DMS153 treated with DMSO at 0.1 percent for 48 hours (cell line): ENCODE measurements at regions not wholly inside any gene's neighbourhood (a gene's known extent, or its start where the extent isn't known, plus 50 kb on each side); places are given as distances from the start of the nearest gene placed in this dataset.
A peak's percentile ranks its signal among the peaks of the same experiment; 100 is the strongest.

ENCODE experiments used
- DNase-seq: peaks from one replicate; lab custom pipeline; 2025; ENCODE audit not compliant: unreplicated experiment; lab: John Stamatoyannopoulos, UW

DNA sequence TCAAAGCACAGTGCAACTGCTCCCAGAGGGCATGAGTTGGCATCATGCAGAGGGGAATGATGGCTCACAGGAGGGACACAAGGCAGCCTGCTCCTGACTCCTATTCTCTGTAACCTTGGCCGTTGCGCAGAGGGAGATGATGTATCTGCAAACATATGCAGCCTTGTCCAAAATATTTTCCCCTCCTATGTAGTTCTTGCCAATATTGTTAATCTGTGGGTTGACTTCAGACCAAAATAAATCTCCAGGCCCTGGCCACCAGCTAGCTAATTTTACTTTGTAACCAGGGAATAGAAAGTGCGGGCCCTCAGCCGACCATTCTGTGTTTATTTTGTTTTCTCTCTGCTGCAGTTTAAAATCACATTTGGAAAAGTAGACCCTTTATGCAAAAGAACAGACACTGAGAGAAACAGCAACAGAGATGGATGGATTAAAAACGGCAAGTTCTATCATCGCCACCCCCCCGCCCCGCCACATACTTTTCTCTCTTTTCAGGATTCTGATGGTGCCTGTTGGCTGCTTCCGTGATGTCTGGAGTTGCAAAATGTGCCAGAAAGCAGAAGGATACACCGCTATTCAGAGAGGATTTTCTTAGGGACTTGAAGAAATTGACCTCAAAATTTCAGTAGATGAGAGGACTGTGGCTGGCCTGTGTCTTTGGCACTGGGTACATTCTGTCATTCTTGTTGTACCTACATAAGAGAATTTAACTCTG lies 185.3 kb upstream of the BCOR start:
- no peak for DNase-seq

GRCh38 chrX:40282348-40282747 lies 184.6 kb upstream of the BCOR start:
- no peak for DNase-seq

DNA sequence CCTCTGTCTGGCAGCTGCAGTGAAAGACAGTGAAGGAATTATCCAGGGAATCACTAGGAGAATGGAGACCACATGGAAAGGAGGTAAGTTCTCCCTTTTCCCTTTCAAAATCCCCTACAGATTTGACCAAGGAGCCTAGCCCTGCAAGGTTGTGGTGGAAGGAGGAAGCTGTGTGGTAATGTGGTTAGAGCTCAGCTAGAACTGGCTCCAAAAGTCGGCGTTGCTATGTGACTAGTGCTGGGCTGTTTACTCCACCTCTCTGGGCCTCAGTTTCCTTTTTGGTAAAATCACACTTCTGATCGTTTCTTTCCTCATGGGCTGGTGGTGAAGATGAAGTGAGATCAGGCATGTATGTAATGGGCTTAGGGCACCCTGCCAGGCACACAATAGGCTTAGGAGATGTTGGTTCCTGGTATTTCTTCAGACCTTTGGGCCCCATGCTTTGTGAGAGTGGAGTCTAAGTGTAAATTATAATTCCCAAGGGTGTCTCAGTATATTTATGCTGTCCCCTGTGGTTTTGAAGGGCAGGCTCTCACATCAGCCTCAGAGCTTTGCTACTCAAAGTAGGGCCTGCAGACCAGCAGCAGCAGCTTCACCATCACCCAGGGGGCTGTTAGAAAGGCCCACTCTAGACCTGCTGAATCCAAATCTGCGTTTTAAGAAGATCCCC lies 183.7 kb upstream of the BCOR start:
- no peak for DNase-seq

DNA sequence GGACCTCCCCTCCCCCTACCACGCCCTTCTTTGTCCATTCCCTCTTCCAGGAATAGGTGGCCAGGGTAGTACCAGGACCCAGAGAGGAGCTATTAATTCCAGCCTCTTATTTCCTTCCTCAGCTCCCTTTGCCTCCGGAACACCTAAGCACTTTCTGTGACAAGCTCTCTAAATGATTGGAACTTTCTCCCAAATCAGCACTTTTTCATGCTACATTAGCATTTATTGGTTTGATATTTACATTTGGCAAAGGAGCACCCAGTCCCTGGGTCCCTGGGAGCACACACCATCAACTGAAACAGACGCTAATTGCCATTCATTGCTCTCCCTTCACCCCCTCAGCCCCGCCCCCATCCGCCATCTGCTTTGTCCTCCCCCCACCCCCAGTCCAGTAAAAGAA lies 182.0 kb upstream of the BCOR start:
- DNase-seq, result no peak

DNA sequence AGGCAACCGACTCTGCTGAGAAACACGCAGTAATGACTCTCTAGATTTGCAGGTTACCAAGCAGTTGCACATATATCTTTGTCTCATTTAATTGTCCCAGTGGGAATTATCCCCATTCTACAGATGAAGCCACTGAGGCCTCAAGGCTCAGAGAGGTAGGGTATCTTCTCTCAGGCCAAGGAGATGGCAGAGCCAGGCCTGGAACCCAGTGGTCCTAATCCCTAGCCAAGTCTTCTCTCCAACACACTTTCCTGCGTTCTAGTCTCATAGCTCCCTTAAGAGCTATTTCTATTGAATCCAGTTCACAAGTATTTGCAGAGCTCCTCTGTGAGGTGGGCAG lies 181.3 kb upstream of the BCOR start:
- no peak for DNase-seq

DNA sequence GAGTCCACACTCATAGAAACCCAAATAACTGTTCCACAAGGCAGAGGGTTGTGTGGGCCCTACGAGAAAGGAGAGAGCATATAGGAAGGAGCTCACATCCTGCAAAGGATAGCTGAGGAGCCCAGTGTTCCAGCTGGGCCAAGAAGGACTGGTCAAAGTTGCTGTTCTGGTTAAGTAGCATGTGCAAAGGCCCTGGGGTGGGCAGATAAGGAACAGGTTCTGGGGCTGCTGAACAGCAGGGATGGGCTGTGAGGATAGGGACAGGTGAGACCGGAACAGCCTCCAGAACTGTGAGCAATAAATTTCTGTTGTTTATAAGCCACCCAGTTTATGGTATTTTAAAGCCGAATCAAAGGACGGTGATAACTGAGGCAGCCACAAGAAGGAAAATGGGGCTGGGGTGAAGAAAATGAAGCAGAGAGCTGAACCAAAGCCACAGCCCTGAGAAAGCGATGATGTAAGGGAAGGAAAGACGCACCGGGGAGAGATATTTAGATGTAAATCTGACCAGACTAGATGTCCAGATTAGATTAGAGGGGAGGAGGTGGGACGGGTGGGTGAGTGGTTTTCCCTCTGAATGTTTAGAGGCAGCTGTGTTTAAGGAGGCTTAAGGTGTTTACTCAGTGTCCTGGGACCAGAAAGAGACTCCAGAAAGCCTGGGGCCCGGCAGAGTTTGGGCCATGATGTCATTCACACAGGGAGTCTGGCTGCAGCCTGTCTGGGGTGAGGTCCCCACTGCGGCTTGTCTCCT lies 180.8 kb upstream of the BCOR start:
- no peak for DNase-seq

DNA sequence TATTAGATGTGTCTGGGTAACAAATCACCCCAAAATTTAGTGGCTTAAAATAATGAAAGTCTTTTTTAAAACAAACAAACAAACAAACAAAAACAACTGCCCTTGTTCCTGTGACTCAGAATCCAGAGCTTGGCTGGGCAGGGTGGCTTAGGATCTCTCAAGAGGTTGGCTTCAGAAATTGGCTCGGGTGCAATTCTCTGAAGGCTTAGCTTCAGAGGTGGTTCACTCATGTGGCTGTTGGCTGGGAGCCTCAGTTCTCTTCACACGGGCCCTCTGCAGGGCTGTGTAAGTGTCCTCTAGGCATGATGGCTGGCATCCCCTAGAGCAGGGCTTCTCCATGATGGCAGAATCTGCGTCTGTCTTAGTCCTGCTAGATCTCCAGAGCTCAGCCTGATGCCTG lies 179.9 kb upstream of the BCOR start:
- no peak for DNase-seq

DNA sequence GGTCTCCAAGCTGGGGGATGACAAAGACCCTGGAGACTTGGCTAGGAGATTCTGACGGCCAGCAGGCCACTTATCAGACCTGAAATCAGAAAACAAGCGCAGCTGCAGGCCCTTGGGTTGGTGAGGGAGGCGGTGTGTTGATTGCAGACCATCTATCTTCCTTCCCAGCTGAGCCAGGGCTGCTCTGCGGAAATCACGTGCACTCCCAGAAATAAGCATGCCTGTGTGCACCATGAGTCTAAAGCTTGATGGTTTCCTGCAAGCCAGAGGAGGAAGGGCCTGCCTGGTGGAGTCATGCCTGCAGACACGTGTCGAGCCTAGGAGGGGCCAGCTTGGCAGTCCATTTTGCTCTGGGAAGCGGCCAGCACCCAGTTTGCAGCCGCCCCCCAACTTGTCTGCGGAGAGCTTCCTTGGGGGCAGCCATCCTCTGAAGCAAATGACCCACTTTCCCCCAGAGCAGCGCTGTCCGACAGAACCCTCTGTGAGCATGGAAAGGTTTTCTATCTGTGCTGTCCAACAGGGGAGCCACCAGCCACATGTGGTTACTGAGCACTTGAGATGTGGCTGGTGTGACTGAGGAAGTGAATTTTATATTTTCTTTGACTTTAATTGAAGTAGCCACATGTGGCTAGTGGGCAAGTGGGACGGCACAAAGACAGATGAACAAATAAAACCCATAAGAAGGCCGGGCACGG lies 175.7 kb upstream of the BCOR start:
- no peak for DNase-seq

DNA sequence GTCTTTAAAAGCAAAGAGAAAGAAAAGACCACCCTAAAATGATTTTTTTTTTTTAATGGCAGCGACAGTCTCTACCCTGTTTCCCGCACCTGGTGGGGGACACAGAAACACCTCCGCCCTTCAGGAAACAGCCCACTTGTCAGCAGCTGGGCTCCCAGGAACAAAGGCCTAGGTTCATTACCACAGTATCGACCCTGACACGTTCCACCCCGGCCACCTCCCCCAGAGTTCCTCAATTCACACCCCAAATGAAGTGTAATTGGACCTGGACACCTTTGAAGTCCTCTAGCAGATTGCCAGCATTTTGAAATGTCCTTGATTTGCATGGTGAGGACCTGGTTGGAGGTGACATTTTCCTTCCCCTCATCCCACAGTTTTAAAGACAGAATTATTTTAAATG lies 175.0 kb upstream of the BCOR start:
- no peak for DNase-seq

DNA sequence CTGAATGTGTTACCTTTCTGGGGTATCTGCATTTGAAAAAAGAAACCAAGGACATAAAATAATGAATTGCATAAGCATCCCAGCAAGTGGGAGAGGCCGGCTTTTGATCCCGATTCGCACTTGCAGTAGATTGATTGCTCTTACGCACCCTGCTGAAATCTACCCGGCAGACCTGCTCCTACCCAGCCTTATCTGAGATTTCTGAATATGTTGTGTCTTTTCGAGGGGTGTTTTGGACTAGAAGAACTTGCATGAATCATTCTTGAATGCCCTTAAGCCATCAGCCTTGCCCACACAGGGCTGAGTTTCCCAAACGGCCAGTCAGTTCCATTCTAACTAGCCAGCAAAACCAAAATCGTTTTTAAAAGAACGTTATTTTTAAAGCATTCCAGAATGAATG lies 174.4 kb upstream of the BCOR start:
- no peak for DNase-seq

DNA sequence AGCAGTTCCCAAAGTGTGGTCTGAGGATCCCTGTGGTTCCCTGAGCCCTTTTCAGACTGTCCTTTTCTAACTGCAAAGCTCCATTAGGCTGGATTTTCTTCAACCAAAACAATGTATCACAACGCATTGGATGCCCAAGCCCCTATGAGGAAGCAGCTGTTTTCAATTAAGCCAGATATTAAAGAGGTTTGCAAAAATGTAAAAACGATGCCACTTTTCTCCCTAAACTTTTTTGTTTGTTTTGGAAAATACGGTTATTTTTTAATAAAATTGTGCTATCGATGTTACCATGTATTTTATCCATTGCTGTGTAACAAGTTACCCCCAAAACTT lies 170.4 kb upstream of the BCOR start:
- DNase-seq, result no peak

DNA sequence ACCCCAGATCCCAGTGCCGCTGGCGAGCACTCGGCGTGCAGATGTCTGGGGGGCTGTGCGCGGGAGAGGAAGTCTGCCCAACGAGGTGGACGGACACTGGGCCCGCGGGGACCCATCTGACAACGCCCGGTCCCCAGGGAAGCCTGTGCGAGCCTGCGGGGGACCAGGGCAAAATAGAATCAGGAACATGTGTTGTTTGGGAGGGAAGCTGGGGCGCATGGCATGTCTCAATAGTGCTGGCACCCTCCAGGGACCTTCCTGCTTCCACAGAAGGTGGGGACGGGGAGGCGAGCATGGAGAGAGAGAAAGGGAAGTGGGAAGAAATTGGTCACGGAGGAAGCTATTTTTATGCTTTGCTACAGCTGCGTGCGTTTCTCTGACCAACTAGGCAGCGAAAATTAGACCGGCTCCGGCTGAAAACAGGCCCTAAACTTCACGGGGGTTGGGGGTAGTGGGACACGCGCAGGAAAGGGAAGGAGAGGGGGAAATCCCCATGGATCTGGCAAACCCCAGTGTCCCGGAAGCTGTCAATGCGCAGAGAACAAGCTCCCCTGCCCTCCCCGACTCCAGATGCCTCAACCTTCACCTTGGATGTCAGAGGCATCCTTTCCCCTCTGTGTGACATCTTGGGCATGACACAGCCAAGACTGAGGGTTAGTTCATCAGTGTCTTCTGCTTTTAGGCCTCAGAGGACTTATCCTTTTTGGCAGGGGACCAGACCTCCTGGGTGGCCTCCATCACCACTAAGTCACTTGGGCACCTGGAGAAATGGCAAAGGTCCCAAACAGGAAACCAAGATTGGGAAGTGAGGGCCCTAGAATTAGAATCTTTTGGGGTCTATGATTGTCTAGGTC lies 169.8 kb upstream of the BCOR start:
- DNase-seq, result no peak

DNA sequence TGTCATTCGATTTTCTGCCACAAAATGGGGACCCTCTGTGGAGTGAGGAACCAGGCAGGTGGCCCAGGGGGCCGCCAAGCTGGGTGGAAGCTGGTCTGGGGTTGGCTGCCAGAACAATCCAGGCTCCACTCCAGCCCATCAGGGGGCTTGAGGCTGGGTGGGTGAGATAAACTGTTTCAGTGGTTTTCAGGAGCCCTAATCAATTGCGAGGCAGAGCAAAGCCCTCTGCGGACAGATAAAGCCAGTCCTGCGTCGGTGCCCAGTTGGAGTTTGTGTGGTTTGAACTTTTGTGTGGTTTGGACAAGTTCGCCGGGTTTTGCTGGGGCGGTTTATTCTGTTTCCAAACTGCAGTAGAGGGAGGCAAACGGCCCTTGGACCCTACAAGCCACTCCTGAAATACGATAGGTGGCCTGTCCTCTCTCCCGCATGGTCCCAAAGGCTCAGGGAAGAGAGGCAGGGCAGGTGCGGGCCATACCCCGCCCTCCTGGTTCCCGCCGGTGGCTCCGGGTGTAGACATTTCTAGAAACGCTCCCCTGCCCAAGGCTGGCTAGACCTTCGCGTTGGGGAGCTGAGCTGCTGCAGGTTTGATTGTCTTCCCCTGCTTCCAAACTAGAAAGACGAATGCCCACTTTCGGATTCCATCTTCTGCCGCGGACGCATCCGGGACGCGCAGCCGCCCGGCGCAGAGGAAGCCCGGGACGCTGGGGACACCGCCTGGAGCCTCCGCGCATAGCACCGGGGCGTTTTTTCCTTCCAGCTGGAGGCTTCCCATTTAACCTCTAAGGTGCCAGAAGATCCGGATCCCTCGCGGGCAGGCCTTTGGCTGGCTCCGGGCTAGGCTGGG lies 169.0 kb upstream of the BCOR start:
- peak; percentile 35 for DNase-seq

DNA sequence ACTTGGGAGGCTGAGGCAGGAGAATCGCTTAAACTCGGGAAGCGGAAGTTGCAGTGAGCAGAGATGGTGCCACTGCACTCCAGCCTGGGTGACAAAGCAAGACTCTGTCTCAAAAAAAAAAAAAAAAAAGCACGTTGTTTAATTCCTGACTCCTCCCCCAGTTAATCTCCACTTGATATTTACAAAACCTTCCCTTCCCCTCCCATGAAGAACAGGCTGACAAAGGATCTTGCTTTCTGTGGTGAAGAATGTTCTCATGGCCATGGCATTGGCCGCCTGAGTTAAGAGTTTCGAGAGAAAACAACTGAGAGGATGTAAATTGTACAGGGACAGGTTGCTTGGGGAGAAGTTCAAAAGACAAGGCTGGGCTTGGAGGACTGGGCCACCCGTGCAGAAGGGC lies 168.2 kb upstream of the BCOR start:
- DNase-seq, result no peak

DNA sequence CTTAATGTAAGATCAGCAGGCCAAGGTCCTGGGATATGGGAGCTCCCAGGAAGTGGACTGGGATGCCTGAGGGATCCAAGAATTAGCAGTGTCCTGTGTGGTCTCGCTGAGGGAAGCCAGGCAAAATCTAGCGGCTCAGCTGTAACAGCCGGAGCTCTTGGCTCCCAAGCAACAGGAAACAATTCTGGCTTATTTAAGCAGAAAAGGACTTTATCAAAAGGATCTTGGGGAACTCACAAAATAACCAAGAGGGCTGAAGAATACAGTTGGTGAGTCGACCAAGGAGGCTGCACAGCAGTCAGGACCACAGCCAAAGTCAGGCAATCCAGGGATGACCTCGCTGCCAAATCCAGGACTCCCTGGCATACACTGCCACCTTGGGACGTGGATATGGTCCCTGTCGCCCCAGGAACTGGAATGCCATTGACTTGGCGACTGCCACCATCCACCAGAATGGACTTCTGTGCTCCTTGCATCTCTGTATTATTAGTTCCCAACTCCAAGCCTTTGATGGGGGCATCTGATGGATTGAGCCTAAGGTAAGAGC lies 165.3 kb upstream of the BCOR start:
- DNase-seq, result no peak

GRCh38 chrX:40262157-40263013 lies 164.6 kb upstream of the BCOR start:
- DNase-seq, result no peak

GRCh38 chrX:40261833-40262156 lies 164.0 kb upstream of the BCOR start:
- no peak for DNase-seq

GRCh38 chrX:40260146-40260747 lies 162.5 kb upstream of the BCOR start:
- DNase-seq, result no peak

GRCh38 chrX:40258909-40259308 lies 161.2 kb upstream of the BCOR start:
- DNase-seq, result no peak
